ENCODE measurements at regions not wholly inside any gene's neighbourhood (a gene's known extent, or its start where the extent isn't known, plus 50 kb on each side); places are given as distances from the start of the nearest gene placed in this dataset.

DNA sequence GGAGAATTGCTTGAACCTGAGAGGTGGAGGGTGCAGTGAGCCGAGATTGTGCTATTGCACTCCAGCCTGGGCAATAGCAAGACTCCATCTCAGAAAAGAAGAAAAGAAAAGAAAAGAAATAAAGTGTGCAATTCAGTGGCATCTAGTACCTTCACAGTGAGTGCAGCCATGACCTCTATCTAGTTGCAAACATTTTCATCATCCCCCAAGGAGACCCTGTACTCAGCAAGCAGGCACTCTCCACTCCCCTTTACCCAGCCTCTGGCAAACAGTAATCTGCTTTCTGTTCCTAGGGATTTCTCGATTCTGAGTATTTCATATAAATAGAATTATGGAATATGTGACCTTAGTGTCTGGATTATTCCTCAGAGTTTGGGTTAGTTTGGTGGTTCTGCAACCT, 130.4 kb upstream of the ARL4C start:
- TF ChIP-seq SPI1 (IDR thresholded peaks at IDR 0.05; ENCODE audit: low read depth, low read length) = no peak
- TF ChIP-seq POLR2A (IDR thresholded peaks at IDR 0.05; ENCODE audit: low read depth, low read length) = no peak
- no peak for TF ChIP-seq TAF1 (IDR thresholded peaks at IDR 0.05; ENCODE audit: low read depth, low read length)
- no peak for TF ChIP-seq POLR2AphosphoS5 (IDR thresholded peaks at IDR 0.05; ENCODE audit: low read depth, low read length)
- TF ChIP-seq PAX5 (IDR thresholded peaks at IDR 0.05; ENCODE audit: insufficient read depth, low read length, severe bottlenecking) = no peak

Data from GM12891 (cell line).